RWPE1 (cell line): ENCODE measurements at regions not wholly inside any gene's neighbourhood (a gene's known extent, or its start where the extent isn't known, plus 50 kb on each side); places are given as distances from the start of the nearest gene placed in this dataset.

Experiments used
- CTCF ChIA-PET: fragments of 350-600 bp; sonication (Branson Sonifier 250); formaldehyde crosslinking; extraction: SDS; loops from one replicate; lab custom pipeline; 2021; lab: Yijun Ruan, JAX
- POLR2A ChIA-PET: fragments of 400-600 bp; formaldehyde crosslinking; extraction: SDS; loops from one replicate; lab custom pipeline; 2020; ENCODE audit warnings: antibody characterized with exemption; ENCODE audit not compliant: low non-redundant PET; lab: Yijun Ruan, JAX
- DNase-seq: peaks from one replicate; pipeline ENCODE4 v3.0.0; 2012; ENCODE audit warnings: low spot score
- H3K27ac ChIP-seq: fragments of 450-650 bp; 2 replicates; pipeline ENCODE4 v1.5.1; 2017
- TF ChIP-seq, protein P1 (sequence below): fragments of 450-650 bp; conservative IDR thresholded peaks from 2 replicates; pipeline ENCODE4 v1.5.1; 2017; ENCODE audit warnings: low read depth, mild to moderate bottlenecking

DNA sequence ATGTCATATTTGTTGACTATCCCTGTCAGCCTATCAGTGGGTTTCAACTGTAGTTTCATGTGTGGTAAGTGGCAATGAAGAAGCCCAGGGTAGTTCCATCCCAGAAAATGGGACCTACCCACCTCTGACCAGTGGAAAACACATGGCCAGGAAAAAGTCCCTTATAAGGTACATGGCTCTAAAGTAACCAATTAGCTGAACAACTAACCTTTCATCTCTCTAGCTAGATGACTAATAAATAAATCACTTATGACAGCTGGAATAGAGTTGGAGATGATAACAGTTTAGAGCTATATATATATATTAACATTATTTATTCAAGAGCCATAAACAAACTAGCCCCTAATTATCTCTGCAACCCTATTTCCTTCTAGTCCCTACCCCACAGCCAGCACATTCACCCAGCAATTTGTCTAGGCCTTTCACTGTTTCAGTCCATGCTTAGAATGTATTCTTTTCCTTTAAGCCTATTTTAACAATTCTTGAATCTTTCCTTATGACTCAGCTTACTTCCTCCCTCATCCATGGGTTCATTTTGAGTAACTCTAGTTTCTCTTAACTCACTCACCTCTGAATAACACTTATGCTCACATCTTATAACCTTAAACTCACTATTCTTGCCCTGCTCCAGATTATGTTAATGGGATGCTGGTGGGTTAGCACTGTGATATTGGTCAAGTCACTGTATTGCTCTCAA is 83.7 kb downstream of the TNFSF18 start:
- TF ChIP-seq, protein P1, sequence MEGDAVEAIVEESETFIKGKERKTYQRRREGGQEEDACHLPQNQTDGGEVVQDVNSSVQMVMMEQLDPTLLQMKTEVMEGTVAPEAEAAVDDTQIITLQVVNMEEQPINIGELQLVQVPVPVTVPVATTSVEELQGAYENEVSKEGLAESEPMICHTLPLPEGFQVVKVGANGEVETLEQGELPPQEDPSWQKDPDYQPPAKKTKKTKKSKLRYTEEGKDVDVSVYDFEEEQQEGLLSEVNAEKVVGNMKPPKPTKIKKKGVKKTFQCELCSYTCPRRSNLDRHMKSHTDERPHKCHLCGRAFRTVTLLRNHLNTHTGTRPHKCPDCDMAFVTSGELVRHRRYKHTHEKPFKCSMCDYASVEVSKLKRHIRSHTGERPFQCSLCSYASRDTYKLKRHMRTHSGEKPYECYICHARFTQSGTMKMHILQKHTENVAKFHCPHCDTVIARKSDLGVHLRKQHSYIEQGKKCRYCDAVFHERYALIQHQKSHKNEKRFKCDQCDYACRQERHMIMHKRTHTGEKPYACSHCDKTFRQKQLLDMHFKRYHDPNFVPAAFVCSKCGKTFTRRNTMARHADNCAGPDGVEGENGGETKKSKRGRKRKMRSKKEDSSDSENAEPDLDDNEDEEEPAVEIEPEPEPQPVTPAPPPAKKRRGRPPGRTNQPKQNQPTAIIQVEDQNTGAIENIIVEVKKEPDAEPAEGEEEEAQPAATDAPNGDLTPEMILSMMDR = no peak
- DNase-seq = no peak
- H3K27ac ChIP-seq = no peak overlapping the region
- CTCF ChIA-PET = no interaction called here
- POLR2A ChIA-PET = no interaction called here

- ChIA-PET POLR2A (no interaction called here), CTCF (no interaction called here)
- H3K27ac ChIP-seq = no peak overlapping the region
- DNase-seq = no peak
- TF ChIP-seq, protein P1 = no peak
Measured at GRCh38 chr1:172967936-172968335, 82.8 kb downstream of the TNFSF18 start.

- ChIA-PET CTCF (no interaction called here), POLR2A (no interaction called here)
- DNase-seq = no peak
- no peak overlapping the region for H3K27ac ChIP-seq
- TF ChIP-seq, protein P1 = no peak
Measured at GRCh38 chr1:172969611-172970010, 81.1 kb downstream of the TNFSF18 start.

GRCh38 chr1:172970186-172970585 is 80.6 kb downstream of the TNFSF18 start:
- H3K27ac ChIP-seq = no peak overlapping the region
- POLR2A ChIA-PET = no interaction called here
- DNase-seq = peak; percentile 37
- CTCF ChIA-PET = interaction anchor here (0.6 kb wide), 1 partner anchor 219 kb away, joined by 3 read pairs; no protein-coding TSS in a partner anchor
- TF ChIP-seq, protein P1 = no peak

- POLR2A ChIA-PET = no interaction called here
- DNase-seq = peak; percentile 70
- TF ChIP-seq, protein P1 = no peak
- no peak overlapping the region; the same call in 1 of the 2 replicates for H3K27ac ChIP-seq
- CTCF ChIA-PET = no interaction called here
Measured at GRCh38 chr1:172971241-172971640, 79.5 kb downstream of the TNFSF18 start.

- POLR2A ChIA-PET = no interaction called here
- TF ChIP-seq, protein P1 = no peak
- DNase-seq = no peak
- peak overlapping the region; percentile 52; the same call in 1 of the 2 replicates for H3K27ac ChIP-seq
- CTCF ChIA-PET = no interaction called here
Measured at GRCh38 chr1:172972258-172972657, 78.5 kb downstream of the TNFSF18 start.
